T-helper 1 cell treated with Interleukin-12 subunit alpha and Interleukin-12 subunit beta and Interleukin-4 antibody, amounts not matched to agents 30 ng/mL and 1 ng/mL, for 36 hours (primary cell): ENCODE measurements at regions not wholly inside any gene's neighbourhood (a gene's known extent, or its start where the extent isn't known, plus 50 kb on each side); places are given as distances from the start of the nearest gene placed in this dataset.

Experiments
- intact Hi-C: fragments of 100-400 bp; cut with micrococcal nuclease; formaldehyde crosslinking; loops from one replicate; pipeline ENCODE4 v1.15.1; 2024

DNA sequence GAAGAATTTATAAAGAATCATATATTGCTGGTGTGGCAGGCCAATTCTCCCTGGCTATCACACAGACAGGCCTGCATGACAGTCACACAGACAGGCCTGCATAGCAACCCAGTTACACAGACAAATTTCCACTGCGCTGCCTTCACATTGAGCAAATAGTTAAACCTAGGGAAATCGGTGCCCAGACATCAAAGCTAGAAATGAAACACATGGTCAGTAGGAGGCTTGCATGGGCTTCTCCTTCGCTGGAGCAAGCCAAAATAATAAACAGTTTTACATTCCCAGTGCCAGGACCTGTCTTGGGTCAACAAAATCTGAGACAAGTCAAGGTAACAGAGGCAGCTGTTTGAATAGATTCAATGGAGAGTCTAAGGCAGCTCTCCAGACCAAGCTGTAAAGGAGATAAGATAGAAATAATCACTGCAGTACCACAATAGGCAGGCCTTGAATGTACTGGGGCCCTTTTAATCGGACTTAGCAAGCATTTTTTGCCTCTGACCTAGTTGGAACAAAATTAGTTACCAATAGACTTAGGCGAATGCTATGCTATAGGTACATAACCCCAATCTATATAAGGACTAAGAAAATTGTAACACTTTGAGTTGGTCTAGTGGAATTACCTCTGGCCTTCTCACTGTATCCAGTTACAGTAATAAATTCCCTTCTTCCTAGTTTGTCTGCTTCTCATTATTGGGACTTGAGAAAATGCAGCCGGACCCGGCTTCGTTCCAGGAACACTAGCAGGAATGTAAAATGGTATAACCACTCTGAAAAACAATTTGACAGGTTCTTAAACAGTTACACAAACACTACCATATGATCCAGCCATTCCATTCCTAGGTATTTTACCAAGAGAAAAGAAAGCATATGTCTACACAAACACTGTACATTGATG, 274.7 kb upstream of the UBE2E2 start:
- intact Hi-C loops: no loop called here

DNA sequence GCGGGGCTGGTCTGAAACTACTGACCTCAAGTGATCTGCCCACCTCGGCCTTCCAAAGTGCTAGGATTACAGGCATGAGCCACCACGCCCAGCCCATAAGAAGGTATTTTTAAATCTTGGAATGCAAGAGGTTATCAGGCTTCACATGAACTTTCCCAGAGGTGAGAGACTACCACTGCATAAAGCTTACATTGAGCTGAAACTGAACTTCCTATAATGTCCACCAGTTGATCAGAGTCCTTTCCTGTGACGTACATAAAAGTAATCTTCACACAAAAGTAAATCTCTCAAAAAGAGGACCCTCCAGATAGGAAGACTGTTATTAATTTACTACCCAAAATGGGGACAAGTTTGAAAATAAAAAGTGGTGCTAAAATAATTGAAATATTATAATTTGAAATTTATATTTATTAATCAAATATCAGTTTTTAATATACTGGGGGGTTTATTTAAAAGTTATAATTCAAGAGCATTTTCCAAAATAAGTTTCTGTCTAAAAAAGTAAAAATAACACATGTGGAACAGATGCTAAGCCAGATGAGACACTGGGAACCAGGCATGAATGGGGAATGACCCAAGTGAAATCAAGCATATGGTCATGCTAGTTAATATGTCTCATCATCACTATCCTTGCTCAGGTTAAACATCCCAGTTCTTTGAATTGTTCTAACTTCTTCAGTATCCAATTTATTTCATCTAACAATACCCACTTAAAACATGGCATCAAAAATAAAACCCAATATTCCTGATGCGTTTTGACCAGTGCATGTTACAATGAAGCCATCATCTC, 269.9 kb upstream of the UBE2E2 start:
- intact Hi-C loops: no loop called here

DNA sequence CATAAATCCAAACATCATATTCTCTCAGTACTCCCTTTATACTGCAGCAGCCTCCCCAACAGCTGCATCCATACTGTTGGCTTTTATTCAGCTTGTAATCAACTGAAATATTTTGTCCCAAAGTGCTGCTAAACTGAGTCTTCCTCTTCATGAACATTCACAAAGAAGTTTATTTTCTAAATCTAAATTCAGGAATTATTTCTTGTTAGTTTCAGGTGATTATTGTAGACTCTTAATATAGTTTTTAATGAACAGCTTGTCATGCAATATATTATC, 269.3 kb upstream of the UBE2E2 start:
- intact Hi-C loops: no loop called here

DNA sequence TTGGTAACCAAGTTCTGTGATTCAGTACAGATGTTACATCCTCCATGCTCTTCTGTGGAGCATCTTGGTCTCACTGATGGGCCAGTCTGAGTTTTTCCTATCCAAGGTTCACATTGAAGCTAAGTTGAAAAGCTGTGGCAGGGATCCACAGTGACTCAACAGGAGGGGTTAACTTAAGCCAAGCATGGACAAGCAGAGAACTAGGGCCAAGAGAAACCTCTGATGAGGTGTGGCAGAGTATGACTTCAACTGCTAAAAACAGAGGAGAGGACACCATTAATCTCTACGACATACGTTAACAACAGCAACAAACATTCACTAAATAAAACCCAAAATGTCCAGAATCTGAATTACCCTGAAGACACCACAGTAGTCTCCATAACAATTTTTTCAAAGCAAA, 268.1 kb upstream of the UBE2E2 start:
- intact Hi-C loops: no loop called here

DNA sequence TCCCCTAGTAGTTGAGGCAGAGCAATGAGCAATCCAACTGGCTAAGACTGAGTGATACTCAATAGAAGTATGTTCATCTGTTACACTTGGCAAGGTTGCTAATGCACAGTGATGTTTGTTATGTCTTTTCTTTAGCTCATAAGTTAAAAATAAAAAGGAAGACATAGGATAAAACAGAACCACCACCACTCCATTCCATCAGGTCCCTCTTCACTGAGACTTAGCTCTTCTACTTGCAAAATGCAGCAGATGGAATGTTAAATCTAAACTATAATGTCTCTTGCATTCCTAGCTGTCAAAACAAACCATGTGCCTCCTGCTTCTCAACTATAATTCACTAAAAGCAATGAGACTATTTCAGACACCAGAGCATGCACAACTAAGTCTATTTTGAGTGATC, 265.6 kb upstream of the UBE2E2 start:
- intact Hi-C loops: no loop called here

DNA sequence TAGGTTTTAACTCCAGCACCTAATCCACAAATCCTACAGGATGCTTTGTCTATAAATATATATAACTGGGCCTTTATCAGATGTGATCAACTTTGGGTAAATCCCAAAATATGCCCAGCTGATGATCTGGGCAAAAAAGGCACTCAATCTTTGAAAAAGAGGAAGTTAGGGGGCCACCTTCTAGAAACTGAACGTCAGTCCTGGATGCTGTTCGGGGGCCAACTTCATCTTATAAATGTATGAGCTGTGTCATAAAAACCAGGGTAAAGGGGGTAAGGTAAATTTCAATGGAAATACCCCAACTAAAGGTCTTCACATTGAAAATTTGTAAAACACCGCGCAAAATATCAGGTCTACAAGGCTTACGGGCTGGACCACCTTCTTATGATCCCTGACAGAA, 264.4 kb upstream of the UBE2E2 start:
- intact Hi-C loops: no loop called here

DNA sequence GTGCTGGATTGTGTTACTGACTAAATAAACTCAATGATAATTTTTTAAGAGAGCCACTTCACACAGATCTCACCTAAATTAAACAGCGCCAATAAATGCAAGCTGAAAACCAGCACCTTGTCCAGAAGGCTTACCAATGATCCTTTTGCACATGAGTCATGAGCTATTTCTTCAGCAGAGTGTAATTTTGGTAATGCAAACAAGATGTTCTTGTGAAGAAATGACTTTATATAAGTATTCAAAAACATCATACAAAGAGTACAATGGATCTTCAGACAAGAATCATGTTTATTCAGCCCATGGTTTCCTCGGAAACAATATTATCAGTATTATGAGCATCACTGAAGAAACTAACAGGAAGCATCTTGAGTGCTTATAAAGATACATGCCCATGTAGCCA, 263.8 kb upstream of the UBE2E2 start:
- intact Hi-C loops: no loop called here

DNA sequence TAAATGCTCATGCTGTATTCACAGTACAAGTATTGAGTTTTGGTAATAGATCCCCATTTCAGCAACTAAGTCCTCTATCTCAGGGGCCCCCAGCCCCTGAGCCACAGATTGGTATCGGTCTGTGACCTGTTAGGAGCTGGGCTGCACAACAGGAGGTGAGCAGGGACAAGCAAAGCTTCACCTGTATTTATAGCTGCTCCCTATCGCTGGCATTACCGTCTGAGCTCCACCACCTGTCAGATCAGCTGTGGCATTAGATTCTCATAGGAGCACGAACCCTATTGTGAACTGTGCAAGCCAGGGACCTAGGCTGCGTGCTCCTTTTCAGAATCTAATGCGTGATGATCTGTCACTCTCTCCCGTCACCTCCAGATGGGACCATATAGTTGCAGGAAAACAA, 262.8 kb upstream of the UBE2E2 start:
- intact Hi-C loops: no loop called here

DNA sequence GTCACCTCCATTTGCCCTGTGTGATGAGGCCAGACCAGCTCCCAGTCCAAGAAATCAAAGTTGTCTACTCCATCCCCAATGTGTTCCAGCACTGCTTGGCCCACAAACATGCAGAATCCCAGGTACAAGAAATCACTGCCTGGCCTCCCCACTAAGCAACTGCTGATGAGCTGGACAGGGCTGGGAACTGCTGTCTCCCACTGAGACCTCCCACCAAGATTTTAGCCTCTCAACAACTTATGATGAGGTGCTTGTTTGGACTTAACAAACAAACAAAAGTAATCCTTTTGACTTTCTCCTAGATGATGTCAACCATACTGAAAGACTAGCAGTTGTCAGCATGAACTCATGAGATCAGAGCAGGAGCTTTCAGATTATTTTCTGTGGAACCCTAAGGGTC, 260.1 kb upstream of the UBE2E2 start:
- intact Hi-C loops: no loop called here

DNA sequence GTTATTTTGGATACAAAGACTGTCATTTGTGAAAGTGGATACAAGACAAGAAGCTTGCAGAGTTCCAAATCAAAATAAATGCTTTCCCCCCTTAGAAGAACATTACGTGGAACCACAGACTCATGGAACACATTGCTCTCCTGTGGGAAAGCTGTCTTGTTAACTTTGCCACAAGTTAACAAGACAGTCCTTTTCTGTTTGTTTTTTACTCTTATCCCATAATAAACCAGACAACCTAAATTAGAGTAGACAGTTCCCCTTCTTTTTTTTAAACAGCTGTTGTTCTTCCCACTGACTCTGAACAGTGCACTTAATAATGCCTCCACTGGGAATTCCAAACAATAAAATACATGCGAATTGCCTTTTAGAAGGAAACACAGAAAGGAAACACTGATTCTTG, 255.3 kb upstream of the UBE2E2 start:
- intact Hi-C loops: no loop called here

DNA sequence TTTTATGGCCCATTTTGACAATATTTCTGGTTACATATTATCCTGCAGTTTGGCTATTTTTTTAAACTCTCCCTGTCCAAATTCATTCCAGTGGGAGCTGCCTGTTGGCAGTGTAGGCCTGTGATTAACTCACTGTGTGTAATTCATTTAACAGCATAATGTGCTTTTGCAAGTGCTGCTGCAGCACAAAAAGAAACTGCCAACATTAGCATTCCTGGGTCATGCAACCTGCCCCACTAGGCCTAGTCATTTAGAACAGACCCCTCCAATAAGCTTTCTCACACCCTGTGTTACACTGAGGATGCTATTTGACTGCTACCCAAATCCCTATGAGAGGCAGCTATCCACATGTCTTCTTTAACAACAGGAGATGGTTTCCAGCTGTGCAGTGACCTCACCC, 251.2 kb upstream of the UBE2E2 start:
- intact Hi-C loops: no loop called here

DNA sequence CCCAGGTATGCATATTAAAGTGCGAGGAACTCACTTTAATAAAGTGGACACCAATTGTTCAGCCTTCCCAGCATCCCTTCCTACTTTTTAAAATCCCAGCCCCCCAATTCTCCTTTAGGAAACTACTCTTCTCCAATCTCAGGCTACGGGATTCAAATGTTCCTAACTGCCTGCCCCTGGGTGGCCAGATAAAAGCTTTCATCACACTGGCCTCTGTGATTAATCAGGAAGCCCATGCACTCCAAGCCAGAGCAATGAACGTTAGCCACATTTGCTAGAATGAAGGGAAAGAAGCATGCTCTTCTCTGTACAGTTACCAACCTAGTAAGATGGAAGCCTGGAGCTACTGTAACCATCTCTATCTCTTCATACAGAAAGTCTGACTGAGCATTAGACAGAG, 250.3 kb upstream of the UBE2E2 start:
- intact Hi-C loops: no loop called here

DNA sequence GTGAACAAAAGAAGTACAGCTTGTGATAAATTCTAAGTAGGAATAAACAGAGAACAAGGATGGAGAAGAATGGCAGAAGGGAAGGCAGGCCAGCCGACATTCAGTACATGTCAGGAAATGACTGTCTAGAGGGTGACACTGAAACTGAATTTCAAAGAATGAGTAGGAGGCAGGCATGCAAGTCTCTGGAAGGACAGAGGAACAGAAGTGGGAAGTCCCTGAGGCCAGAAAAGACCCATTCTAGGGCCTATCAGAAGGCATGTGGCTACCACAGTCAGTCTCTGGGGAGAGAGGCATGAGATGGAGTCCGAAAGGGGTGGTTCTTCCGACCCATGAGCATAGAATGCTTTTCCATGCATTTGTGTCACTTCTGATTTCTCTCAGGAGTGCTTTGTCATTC, 243.5 kb upstream of the UBE2E2 start:
- intact Hi-C loops: no loop called here

DNA sequence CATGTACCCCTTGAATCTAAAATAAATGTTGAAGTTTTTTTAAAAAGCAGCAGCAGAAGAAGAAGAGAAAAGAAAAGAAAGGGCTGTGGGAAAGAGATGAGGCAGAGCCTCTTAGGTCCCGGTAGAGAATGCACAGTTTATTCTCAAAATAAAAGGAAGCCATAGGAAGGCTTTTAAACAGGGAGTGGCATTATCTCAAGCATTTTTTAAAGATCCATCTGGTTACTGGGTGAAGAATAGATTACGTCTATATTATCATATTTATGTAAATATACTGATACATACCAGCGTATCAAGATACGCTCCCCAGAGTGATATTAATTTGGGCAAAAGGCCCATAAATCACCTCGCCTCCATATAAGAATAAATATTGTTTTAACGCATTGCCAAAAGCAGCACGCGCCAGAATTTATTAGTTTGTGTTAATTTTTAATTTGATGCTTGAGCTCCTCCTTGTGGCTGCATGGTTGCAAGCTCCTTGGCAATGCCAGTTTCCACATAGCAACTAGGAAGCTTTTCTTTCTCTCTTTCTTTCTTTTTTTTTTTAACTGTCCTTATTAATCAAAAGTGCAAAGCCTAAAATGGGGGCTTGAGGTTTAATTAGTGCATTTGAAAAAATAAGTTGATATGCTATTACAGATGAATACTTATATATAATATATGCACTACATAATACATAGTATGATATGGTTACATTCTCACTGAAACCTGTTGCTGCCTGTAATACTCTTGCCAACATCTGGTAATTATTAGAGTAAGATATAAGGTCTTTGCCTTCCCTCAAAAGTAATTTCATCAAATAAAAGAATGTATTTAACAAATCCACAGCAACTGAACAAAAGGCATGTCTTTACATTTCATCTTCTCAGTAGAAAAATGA, 242.8 kb upstream of the UBE2E2 start:
- intact Hi-C loops: loop anchor here (1.0 kb wide), 1 partner anchor 396 kb away; no protein-coding TSS in a partner anchor

DNA sequence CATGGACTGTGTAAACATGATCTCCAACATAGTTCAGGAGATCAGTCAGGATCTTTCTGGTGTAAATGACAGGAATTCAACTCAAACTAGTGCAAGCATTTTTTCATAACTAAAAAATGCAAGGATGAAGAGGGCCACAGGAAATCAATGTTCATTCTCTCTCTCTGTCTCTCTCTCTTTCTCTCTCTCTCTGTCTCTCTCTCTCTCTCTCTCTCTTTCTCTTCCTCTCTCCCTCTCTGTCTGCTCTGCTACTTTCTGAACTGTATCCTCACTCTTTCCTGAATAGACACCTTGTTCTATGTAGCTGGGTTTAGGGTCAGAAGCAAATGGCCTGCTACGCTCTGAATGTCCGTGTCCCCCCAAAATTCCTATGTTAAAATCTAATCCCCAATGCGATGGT, 240.9 kb upstream of the UBE2E2 start:
- intact Hi-C loops: no loop called here

DNA sequence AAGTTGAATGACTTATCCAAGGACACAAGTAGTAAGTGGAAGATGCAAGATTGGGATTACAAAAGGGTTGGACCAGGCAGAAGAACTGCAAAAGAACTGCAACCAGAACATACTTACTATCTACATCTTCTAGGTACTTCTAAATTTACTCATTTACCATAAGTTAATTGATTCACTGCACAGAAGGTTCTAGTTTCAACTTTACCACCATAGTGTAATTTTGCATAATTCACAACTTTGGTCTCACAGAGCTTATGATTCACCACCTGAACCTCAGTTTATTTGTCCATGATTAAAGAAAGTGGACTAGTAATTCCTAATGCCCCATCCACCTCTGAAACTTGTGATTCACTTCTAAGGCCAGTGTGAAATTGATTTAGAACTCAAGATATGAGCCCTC, 236.8 kb upstream of the UBE2E2 start:
- intact Hi-C loops: no loop called here

DNA sequence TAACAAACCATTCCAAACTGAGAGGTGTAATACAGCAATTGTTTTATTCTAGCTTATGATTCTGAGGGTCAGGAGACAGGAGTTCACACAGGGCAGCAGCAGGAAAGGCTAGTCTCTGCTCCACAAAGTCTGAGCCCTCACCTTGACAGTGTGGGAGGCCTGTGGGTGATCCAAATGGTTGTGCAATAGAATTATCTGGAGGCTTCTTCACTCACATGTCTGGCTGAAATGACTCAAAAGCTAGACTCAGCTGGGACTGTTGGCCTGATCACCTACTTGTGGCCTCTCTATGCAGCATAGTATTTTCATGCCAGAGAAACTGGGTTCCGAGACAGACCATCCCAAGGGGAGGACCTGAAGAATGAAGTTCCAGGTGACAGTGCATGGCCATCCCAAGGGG, 233.9 kb upstream of the UBE2E2 start:
- intact Hi-C loops: no loop called here

DNA sequence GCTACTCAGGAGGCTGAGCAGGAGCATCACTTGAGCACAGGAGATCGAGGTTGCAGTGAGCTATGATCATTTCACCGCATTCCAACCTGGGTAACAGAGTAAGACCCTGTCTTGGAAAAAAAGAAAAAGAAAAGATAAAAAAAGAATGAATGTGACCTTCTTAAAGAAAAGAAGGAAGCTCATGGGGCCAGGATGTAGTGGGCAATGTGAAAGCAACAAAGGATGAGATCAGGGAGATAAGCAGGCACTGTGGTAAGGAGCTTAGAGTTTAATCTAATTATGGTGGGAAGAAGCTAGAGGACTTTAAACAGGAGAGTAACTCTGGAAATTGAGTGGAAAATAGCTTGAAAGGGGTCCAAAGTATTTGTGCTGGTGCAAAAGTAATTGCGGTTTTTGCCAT, 231.6 kb upstream of the UBE2E2 start:
- intact Hi-C loops: no loop called here

DNA sequence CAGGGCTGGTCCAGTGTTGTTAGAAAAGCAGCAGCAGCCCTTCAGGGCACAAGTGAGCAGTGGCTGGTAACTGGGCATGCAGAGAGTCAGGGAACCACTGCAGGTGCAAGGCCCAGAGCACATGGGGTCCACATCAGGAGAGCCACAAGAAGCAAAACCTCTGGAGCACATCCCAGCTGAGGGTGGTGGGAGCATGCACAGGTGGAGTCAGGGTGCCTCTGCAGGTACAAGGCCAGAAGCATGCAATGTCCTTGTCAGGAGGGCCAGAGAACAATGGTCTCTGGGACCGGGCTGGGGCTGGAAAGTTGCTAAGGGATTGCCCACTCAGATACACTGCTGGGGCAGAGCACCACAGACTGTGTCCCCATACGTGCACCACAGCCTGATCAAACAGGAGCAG, 226.1 kb upstream of the UBE2E2 start:
- intact Hi-C loops: no loop called here

DNA sequence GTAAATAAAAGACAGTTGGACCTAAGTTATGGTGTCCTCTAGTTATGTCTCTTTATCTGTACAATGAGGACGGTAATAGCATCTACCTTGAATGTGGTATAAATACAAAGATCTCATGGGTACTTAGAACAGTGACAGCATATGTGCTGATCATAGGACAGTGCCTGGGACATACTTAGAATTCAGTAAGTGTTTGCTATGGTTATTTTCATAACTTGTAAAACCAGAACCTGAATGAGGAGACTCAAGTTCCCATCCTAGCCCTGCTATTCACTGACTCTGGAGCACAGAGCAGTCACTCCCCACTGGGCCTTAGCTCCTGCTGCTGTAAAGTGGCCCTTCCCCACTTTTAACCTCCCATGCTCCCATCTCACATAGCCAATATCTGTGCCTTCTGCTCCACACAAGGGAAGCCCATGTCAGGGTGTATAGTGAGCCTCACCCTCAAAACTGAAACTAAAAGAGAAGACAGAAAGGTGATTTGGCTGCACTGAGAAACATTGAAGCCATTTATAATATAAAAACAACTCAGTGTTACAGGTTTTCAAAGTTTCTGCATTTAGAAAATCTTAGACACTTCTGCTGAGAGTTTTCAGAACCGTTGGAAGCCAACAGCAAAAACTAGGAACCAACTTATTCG, 225.4 kb upstream of the UBE2E2 start:
- intact Hi-C loops: no loop called here

DNA sequence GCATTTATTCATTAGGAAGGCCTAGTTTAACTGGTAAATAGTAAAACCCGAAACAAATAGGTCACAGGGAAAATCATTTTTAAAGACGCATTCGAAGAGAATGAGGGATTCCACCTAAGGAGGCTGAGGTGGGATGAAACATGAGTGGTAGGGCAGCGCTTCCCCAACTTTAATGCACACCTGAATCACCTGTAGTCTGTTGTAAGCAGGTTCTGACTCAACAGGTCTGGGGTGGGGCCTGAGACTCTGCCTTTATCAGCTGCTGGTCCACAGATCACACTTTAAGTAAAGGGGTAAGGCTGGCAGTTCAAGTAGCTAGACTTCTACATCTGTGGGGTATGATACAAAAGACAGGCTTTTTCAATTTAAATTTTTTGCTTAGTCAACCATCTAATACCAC, 223.5 kb upstream of the UBE2E2 start:
- intact Hi-C loops: no loop called here

DNA sequence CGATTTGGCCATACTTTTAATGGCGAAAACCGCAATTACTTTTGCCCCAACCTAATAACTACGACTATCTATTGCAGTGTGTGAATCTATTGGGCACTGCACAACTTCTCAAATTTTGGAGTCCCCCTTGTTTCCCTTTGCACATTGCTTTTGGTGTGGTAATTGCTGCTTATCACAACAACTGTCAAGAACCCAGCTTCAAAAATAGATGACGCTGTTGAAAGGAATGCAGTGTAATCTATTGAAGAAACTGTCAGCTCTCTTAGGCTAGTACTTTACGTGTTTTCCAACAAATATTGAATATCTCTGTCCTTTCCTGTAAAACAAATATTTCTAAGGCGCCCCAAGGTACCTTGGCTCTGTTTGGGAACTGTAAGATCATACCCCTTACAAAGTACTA, 222.8 kb upstream of the UBE2E2 start:
- intact Hi-C loops: no loop called here
